A549 (cell line): ENCODE measurements at regions not wholly inside any gene's neighbourhood (a gene's known extent, or its start where the extent isn't known, plus 50 kb on each side); places are given as distances from the start of the nearest gene placed in this dataset.

Source experiments
- ATAC-seq, 2 experiments: fragments of 200-7000 bp in 1 of 2; fragments of >200 bp in 1 of 2; cut with Nextera tagmentation in 1 of 2; cut with Tn5 transposase in 1 of 2; 3 replicates each; pipeline versions ENCODE4 v1.8.0 to v1.9.1; 2018 to 2020; ENCODE audit warnings: mild to moderate bottlenecking in 1 of 2, moderate library complexity in 1 of 2
- CTCF ChIA-PET: fragments of 300-600 bp; sonication (Branson Sonifier 250); formaldehyde crosslinking; extraction: SDS; loops from one replicate; lab custom pipeline; 2021; ENCODE audit warnings: antibody characterized with exemption, inconsistent platforms; lab: Yijun Ruan, JAX
- POLR2A ChIA-PET: fragments of 350-600 bp; formaldehyde crosslinking; extraction: SDS; loops from one replicate; lab custom pipeline; 2021; ENCODE audit warnings: antibody characterized with exemption, inconsistent platforms; lab: Yijun Ruan, JAX
- DNase-seq, 2 experiments: peaks; one replicate each; pipeline versions ENCODE4 v3.0.0 to v3.0.0-alpha.2; 2011 to 2016; ENCODE audit warnings: low read depth in 1 of 2, low spot score in 1 of 2
- FAIRE-seq: peaks from 2 replicates; lab custom pipeline; 2011; peaks lifted over from hg19 to GRCh38; lab: Jason Lieb, UNC
- H3K27ac ChIP-seq, 2 experiments: fragments of >200 bp; sonication (Bioruptor Twin); formaldehyde crosslinking; 3 replicates each; pipeline ENCODE4 v1.5.1; 2016 to 2017
- H3K4me1 ChIP-seq: fragments of >200 bp; sonication (Bioruptor Twin); formaldehyde crosslinking; 3 replicates; pipeline ENCODE4 v1.6.1; 2016
- H3K4me2 ChIP-seq: fragments of >200 bp; sonication (Bioruptor Twin); formaldehyde crosslinking; 3 replicates; pipeline ENCODE4 v1.6.1; 2016
- H3K4me3 ChIP-seq: fragments of >200 bp; sonication (Bioruptor Twin); formaldehyde crosslinking; 3 replicates; pipeline ENCODE4 v1.5.1; 2016
- H3K9me3 ChIP-seq: fragments of >200 bp; sonication (Bioruptor Twin); formaldehyde crosslinking; 3 replicates; pipeline ENCODE4 v1.6.1; 2016
- EP300 ChIP-seq, 2 experiments: fragments of >200 bp; sonication (Bioruptor Twin); formaldehyde crosslinking; IDR thresholded peaks; 2 replicates in 1 of 2; 3 replicates in 1 of 2; pipeline ENCODE4 v1.6.1; 2016 to 2017
- FOSB ChIP-seq: fragments of 250-450 bp; sonication (Bioruptor Pico); IDR thresholded peaks from 2 replicates; pipeline ENCODE4 v1.5.0; 2020; ENCODE audit warnings: mild to moderate bottlenecking, moderate library complexity
- FOXS1 ChIP-seq: fragments of 250-450 bp; sonication (Bioruptor Pico); IDR thresholded peaks from 2 replicates; pipeline ENCODE4 v1.5.0; 2020; ENCODE audit warnings: mild to moderate bottlenecking, moderate library complexity
- HEYL ChIP-seq: fragments of 250-450 bp; sonication (Bioruptor Pico); IDR thresholded peaks from 2 replicates; pipeline ENCODE4 v1.8.0; 2021; ENCODE audit warnings: mild to moderate bottlenecking, moderate library complexity
- HOXB13 ChIP-seq: fragments of 250-450 bp; sonication (Bioruptor Pico); IDR thresholded peaks from 2 replicates; pipeline ENCODE4 v1.5.0; 2020; ENCODE audit warnings: low read depth, mild to moderate bottlenecking, moderate library complexity
- JUN ChIP-seq, 2 experiments: fragments of >200 bp; sonication (Bioruptor Twin); formaldehyde crosslinking; IDR thresholded peaks; 2 replicates in 1 of 2; 3 replicates in 1 of 2; pipeline ENCODE4 v1.6.1; 2016 to 2017
- NR3C1 ChIP-seq: fragments of >200 bp; sonication (Bioruptor Twin); formaldehyde crosslinking; IDR thresholded peaks from 3 replicates; pipeline ENCODE4 v1.6.1; 2017
- POLR2A ChIP-seq: IDR thresholded peaks from 2 replicates; pipeline ENCODE4 v1.6.1; 2012; ENCODE audit warnings: mild to moderate bottlenecking, low read length
- POLR2AphosphoS2 ChIP-seq: conservative IDR thresholded peaks from 2 replicates; pipeline ENCODE4 v1.6.1; 2012; ENCODE audit warnings: low read length, improper control_type of control experiment, inconsistent platforms
- RAD21 ChIP-seq, 2 experiments: fragments of >200 bp in 1 of 2; sonication (Bioruptor Twin) in 1 of 2; formaldehyde crosslinking in 1 of 2; IDR thresholded peaks in 1 of 2; conservative IDR thresholded peaks in 1 of 2; 2 replicates in 1 of 2; 3 replicates in 1 of 2; pipeline ENCODE4 v1.6.1; 2012 to 2018; ENCODE audit warnings: inconsistent platforms in 1 of 2
- RARB ChIP-seq: fragments of 250-450 bp; sonication (Bioruptor Pico); IDR thresholded peaks from 2 replicates; pipeline ENCODE4 v1.8.0; 2021; ENCODE audit warnings: mild to moderate bottlenecking, moderate library complexity
- RCOR1 ChIP-seq: fragments of 150-350 bp; IDR thresholded peaks from 2 replicates; pipeline ENCODE4 v1.6.1; 2014; ENCODE audit warnings: antibody characterized with exemption, low read length, low read depth
- RFX5 ChIP-seq: fragments of 450-650 bp; IDR thresholded peaks from 2 replicates; pipeline ENCODE4 v1.7.1; 2014; ENCODE audit warnings: antibody characterized with exemption, mild to moderate bottlenecking, moderate library complexity
- RNF2 ChIP-seq: fragments of 200-600 bp; sonication (generic); IDR thresholded peaks from 2 replicates; pipeline ENCODE4 v1.6.1; 2016; ENCODE audit warnings: low read depth, mild to moderate bottlenecking, antibody characterized with exemption, moderate library complexity, borderline replicate concordance
- SMC3 ChIP-seq: fragments of >200 bp; sonication (Bioruptor Twin); formaldehyde crosslinking; IDR thresholded peaks from 3 replicates; pipeline ENCODE4 v1.6.1; 2018; ENCODE audit warnings: inconsistent platforms
- SREBF2 ChIP-seq: fragments of 450-650 bp; IDR thresholded peaks from 2 replicates; pipeline ENCODE4 v1.6.1; 2014; ENCODE audit warnings: mild to moderate bottlenecking, moderate library complexity
- TFCP2L1 ChIP-seq: fragments of 250-450 bp; sonication (Bioruptor Pico); IDR thresholded peaks from 2 replicates; pipeline ENCODE4 v1.5.0; 2021; ENCODE audit warnings: mild to moderate bottlenecking
- WGBS: methylation state at CpG from one replicate; pipeline ENCODE4 v1.1.6; 2017; ENCODE audit errors: missing lambda C conversion rate; 5-methylcytosine and 5-hydroxymethylcytosine counted together
- TF ChIP-seq, protein P1 (sequence below): fragments of 200-600 bp; sonication (generic); IDR thresholded peaks from 2 replicates; pipeline ENCODE4 v1.6.1; 2016; ENCODE audit warnings: antibody characterized with exemption, mild to moderate bottlenecking, moderate library complexity

GRCh38 chr9:106383072-106383471, 479.9 kb upstream of the ZNF462 start:
- FAIRE-seq = no peak
- CTCF ChIA-PET = no interaction called here
- Histone ChIP-seq H3K4me2 (no peak overlapping the region), H3K27ac (no peak overlapping the region), H3K4me3 (no peak overlapping the region), H3K4me1 (no peaks in the 10 kb centered on the region), H3K9me3 (no peaks in the 10 kb centered on the region)
- POLR2A ChIA-PET = no interaction called here
- ATAC-seq = no peak
- TF ChIP-seq RFX5 (no peak), POLR2A (no peak)
- WGBS = 27% methylated on average over 4 of the region's 4 CpGs
- DNase-seq = no peak

DNA sequence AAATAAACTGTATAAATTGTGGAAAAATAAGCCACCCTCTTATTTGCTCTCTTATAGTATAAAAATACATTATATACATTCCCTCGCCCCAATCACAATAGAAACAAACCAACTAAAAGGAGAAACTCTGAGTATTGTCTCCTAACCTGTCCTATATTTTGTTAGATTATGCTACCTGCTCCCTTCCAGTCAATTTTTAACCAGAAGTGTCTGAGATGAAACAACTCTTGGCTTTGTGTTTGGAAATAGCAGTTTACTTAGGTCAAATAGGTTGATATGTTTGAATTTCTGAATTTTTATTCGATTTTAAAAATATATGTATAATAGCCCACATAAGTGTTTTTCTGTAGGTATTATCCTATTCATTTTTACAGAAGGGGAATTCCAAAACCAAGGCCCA, 475.0 kb upstream of the ZNF462 start:
- POLR2A ChIA-PET = no interaction called here
- no peak overlapping the region for H3K4me3 ChIP-seq
- H3K27ac ChIP-seq = no peak overlapping the region
- CTCF ChIA-PET = no interaction called here
- 3% methylated on average over 2 of the region's 2 CpGs for WGBS
- H3K9me3 ChIP-seq = no peaks in the 10 kb centered on the region
- DNase-seq = no peak
- H3K4me1 ChIP-seq = no peaks in the 10 kb centered on the region
- TF ChIP-seq FOSB (CRISPR knock-in tag) (no peak), HOXB13 (no peak)
- TF ChIP-seq, protein P1, sequence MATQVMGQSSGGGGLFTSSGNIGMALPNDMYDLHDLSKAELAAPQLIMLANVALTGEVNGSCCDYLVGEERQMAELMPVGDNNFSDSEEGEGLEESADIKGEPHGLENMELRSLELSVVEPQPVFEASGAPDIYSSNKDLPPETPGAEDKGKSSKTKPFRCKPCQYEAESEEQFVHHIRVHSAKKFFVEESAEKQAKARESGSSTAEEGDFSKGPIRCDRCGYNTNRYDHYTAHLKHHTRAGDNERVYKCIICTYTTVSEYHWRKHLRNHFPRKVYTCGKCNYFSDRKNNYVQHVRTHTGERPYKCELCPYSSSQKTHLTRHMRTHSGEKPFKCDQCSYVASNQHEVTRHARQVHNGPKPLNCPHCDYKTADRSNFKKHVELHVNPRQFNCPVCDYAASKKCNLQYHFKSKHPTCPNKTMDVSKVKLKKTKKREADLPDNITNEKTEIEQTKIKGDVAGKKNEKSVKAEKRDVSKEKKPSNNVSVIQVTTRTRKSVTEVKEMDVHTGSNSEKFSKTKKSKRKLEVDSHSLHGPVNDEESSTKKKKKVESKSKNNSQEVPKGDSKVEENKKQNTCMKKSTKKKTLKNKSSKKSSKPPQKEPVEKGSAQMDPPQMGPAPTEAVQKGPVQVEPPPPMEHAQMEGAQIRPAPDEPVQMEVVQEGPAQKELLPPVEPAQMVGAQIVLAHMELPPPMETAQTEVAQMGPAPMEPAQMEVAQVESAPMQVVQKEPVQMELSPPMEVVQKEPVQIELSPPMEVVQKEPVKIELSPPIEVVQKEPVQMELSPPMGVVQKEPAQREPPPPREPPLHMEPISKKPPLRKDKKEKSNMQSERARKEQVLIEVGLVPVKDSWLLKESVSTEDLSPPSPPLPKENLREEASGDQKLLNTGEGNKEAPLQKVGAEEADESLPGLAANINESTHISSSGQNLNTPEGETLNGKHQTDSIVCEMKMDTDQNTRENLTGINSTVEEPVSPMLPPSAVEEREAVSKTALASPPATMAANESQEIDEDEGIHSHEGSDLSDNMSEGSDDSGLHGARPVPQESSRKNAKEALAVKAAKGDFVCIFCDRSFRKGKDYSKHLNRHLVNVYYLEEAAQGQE = no peak
- FAIRE-seq = no peak
- H3K4me2 ChIP-seq = no peak overlapping the region
- no peak for ATAC-seq

GRCh38 chr9:106393226-106393625, 469.7 kb upstream of the ZNF462 start:
- H3K4me1 ChIP-seq = no peaks in the 10 kb centered on the region
- ATAC-seq (no peak), DNase-seq (no peak), FAIRE-seq (no peak)
- no peak for TF ChIP-seq RAD21 (conservative IDR thresholded peaks at IDR 0.05 in 1 of 2, IDR thresholded peaks at IDR 0.05 in 1 of 2)
- no peak for TF ChIP-seq SMC3
- TF ChIP-seq FOXS1 (CRISPR knock-in tag) = no peak
- TF ChIP-seq SREBF2 = no peak
- TF ChIP-seq RNF2 = no peak
- TF ChIP-seq HEYL (CRISPR knock-in tag) = no peak
- TF ChIP-seq TFCP2L1 = no peak
- TF ChIP-seq RARB (CRISPR knock-in tag) = no peak
- no peak for TF ChIP-seq NR3C1
- no peak for TF ChIP-seq RCOR1
- TF ChIP-seq JUN (IDR thresholded peaks at IDR 0.05) = no peak
- TF ChIP-seq EP300 (IDR thresholded peaks at IDR 0.05) = no peak
- no peak for TF ChIP-seq RFX5
- H3K4me2 ChIP-seq = no peak overlapping the region
- no peak overlapping the region for H3K4me3 ChIP-seq
- ChIA-PET POLR2A (no interaction called here), CTCF (no interaction called here)
- H3K9me3 ChIP-seq = no peaks in the 10 kb centered on the region
- H3K27ac ChIP-seq = no peak overlapping the region
- WGBS = 5% methylated on average over 2 of the region's 2 CpGs

DNA sequence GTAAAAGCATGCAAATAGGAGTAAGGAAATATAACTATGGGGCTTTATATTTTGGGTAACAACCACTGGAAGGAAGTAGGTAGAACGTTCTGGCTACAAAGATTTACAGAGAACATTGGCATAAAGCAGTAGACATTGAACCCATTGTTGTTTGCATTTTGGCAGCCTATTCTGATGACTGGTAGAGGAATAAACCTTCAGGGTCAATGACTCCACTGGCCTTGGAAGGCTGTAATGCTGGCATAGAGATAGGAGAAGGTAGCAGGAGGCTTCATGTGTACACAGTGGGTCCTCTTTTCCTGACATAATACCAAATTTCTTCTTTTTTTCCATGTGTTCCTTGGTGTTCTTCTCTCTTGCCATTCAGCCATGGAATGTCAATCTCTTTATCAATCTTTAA, 462.8 kb upstream of the ZNF462 start:
- H3K4me3 ChIP-seq = no peak overlapping the region
- no peaks in the 10 kb centered on the region for H3K4me1 ChIP-seq
- TF ChIP-seq POLR2AphosphoS2 = no peak
- H3K4me2 ChIP-seq = no peak overlapping the region
- FAIRE-seq = no peak
- no peaks in the 10 kb centered on the region for H3K9me3 ChIP-seq
- DNase-seq = no peak
- no peak for ATAC-seq
- WGBS = 13% methylated on average over 1 of the region's 1 CpG
- ChIA-PET CTCF (no interaction called here), POLR2A (no interaction called here)
- no peak overlapping the region for H3K27ac ChIP-seq
